PC-3 (cell line): ENCODE measurements at regions not wholly inside any gene's neighbourhood (a gene's known extent, or its start where the extent isn't known, plus 50 kb on each side); places are given as distances from the start of the nearest gene placed in this dataset.

Experiments
- ATAC-seq: fragments of 200-7000 bp; cut with Tn5 transposase; 2 replicates; pipeline ENCODE4 v1.9.1; 2020; ENCODE audit warnings: mild to moderate bottlenecking, moderate library complexity
- BruUV-seq: library from RNA; stranded (reverse); fragments of 400-500 nt; replicated peaks from 2 replicates; lab custom pipeline; 2021; lab: Mats Ljungman, UMichigan
- CTCF ChIA-PET: fragments of 300-600 bp; sonication (Branson Sonifier 250); formaldehyde crosslinking; loops from one replicate; lab custom pipeline; 2022; ENCODE audit warnings: antibody characterized with exemption; lab: Charles Lee
- POLR2A ChIA-PET: fragments of 300-600 bp; sonication (Branson Sonifier 250); formaldehyde crosslinking; loops from one replicate; lab custom pipeline; 2022; ENCODE audit warnings: antibody characterized with exemption; ENCODE audit not compliant: unreplicated experiment; lab: Charles Lee
- DNase-seq: peaks from one replicate; pipeline ENCODE4 v3.0.0-alpha.2; 2015
- H2AFZ ChIP-seq: fragments of 300-600 bp; sonication (generic); 2 replicates; pipeline ENCODE4 v1.6.0; 2016; ENCODE audit warnings: antibody characterized with exemption, low read length
- H3F3A ChIP-seq: fragments of 300-600 bp; sonication (generic); one replicate; pipeline ENCODE4 v1.6.0; 2017; ENCODE audit warnings: antibody characterized with exemption, low read length, control low read depth, mild to moderate bottlenecking; ENCODE audit not compliant: unreplicated experiment
- H3K27ac ChIP-seq: fragments of 300-600 bp; sonication (generic); 2 replicates; pipeline ENCODE4 v1.5.1; 2016; ENCODE audit warnings: mild to moderate bottlenecking, low read length
- H3K27me3 ChIP-seq: fragments of 300-600 bp; sonication (generic); 2 replicates; pipeline ENCODE4 v1.6.1; 2016; ENCODE audit warnings: low read length, mixed read lengths
- H3K36me3 ChIP-seq: fragments of 300-600 bp; sonication (generic); 2 replicates; pipeline ENCODE4 v1.6.1; 2016; ENCODE audit warnings: low read depth, mixed run types, low read length, mixed read lengths
- H3K4me1 ChIP-seq: fragments of 300-600 bp; sonication (generic); 2 replicates; pipeline ENCODE4 v1.5.1; 2016; ENCODE audit warnings: low read length; ENCODE audit not compliant: insufficient read depth
- H3K4me2 ChIP-seq: fragments of 300-600 bp; sonication (generic); 2 replicates; pipeline ENCODE4 v1.6.0; 2016; ENCODE audit warnings: low read length
- H3K4me3 ChIP-seq: fragments of 300-600 bp; sonication (generic); 2 replicates; pipeline ENCODE4 v1.5.1; 2016; ENCODE audit warnings: mild to moderate bottlenecking, low read length, mixed read lengths
- H3K79me2 ChIP-seq: fragments of 300-600 bp; sonication (generic); 2 replicates; pipeline ENCODE4 v1.6.1; 2017; ENCODE audit warnings: low read length, mixed read lengths
- H3K9ac ChIP-seq: fragments of 300-600 bp; sonication (generic); 2 replicates; pipeline ENCODE4 v1.6.0; 2016; ENCODE audit warnings: mild to moderate bottlenecking, low read length
- H3K9me2 ChIP-seq: fragments of 300-600 bp; sonication (generic); replicated peaks from 2 replicates; pipeline ENCODE4 v1.6.1; 2016; ENCODE audit warnings: mixed run types, low read length, mixed read lengths
- H3K9me3 ChIP-seq: fragments of 300-600 bp; sonication (generic); 2 replicates; pipeline ENCODE4 v1.6.1; 2016; ENCODE audit warnings: low read length, mixed read lengths
- H4K20me1 ChIP-seq: fragments of 300-600 bp; sonication (generic); 2 replicates; pipeline ENCODE4 v1.6.1; 2016; ENCODE audit warnings: low read length, mixed read lengths
- CTCF ChIP-seq: fragments of 300-600 bp; sonication (generic); conservative IDR thresholded peaks from 2 replicates; pipeline ENCODE4 v1.5.1; 2017; ENCODE audit warnings: antibody characterized with exemption, low read depth, mild to moderate bottlenecking, low read length
- EZH2 ChIP-seq: fragments of 300-600 bp; sonication (generic); IDR thresholded peaks from one replicate; pipeline ENCODE4 v1.6.1; 2017; ENCODE audit warnings: antibody characterized with exemption, mild to moderate bottlenecking, low read length; ENCODE audit not compliant: unreplicated experiment
- EZH2phosphoT487 ChIP-seq: fragments of 300-600 bp; sonication (generic); IDR thresholded peaks from 2 replicates; pipeline ENCODE4 v1.6.1; 2018; ENCODE audit warnings: mild to moderate bottlenecking, antibody characterized with exemption, low read length, borderline replicate concordance
- intact Hi-C: fragments of 100-400 bp; cut with micrococcal nuclease; formaldehyde crosslinking; loops from 2 replicates; pipeline ENCODE4 v1.9.0; 2023

GRCh38 chr3:20462723-20463122 is 276.7 kb upstream of the SGO1 start:
- Histone ChIP-seq H4K20me1 (no peaks in the 10 kb centered on the region), H3K27ac (no peak overlapping the region), H3K4me3 (no peak overlapping the region), H2AFZ (no peak overlapping the region), H3K9me2 (no peaks in the 10 kb centered on the region), H3K4me1 (no peaks in the 10 kb centered on the region), H3K27me3 (no peaks in the 10 kb centered on the region), H3K4me2 (no peak overlapping the region), H3K9ac (no peak overlapping the region), H3K36me3 (no peaks in the 10 kb centered on the region), H3K9me3 (0 out of 2 replicates have a peak, but pooled peaks cover 9% of the 10 kb centered on the region), H3F3A (no peaks in the 10 kb centered on the region), H3K79me2 (no peaks in the 10 kb centered on the region)
- ChIA-PET POLR2A (no interaction called here), CTCF (no interaction called here)
- ATAC-seq: no peak
- intact Hi-C loops: no loop called here
- no peak for DNase-seq
- no peak for TF ChIP-seq EZH2phosphoT487
- no peak for TF ChIP-seq EZH2
- no peak for TF ChIP-seq CTCF
- BruUV-seq: no TSS peak

GRCh38 chr3:20462226-20462625 is 276.2 kb upstream of the SGO1 start:
- no peaks in the 10 kb centered on the region for H3K27me3 ChIP-seq
- POLR2A ChIA-PET: no interaction called here
- H2AFZ ChIP-seq: no peak overlapping the region
- H3K4me3 ChIP-seq: no peak overlapping the region
- H3K9me3 ChIP-seq: 0 out of 2 replicates have a peak, but pooled peaks cover 8% of the 10 kb centered on the region
- no peak overlapping the region for H3K9ac ChIP-seq
- H3K4me1 ChIP-seq: no peaks in the 10 kb centered on the region
- BruUV-seq: no TSS peak
- no peaks in the 10 kb centered on the region for H4K20me1 ChIP-seq
- no peaks in the 10 kb centered on the region for H3F3A ChIP-seq
- no peaks in the 10 kb centered on the region for H3K9me2 ChIP-seq
- no peak overlapping the region for H3K27ac ChIP-seq
- ATAC-seq (no peak), DNase-seq (no peak)
- no peaks in the 10 kb centered on the region for H3K79me2 ChIP-seq
- TF ChIP-seq CTCF: no peak
- TF ChIP-seq EZH2phosphoT487: no peak
- TF ChIP-seq EZH2: no peak
- CTCF ChIA-PET: no interaction called here
- no peaks in the 10 kb centered on the region for H3K36me3 ChIP-seq
- H3K4me2 ChIP-seq: no peak overlapping the region
- intact Hi-C loops: no loop called here

- no TSS peak for BruUV-seq
These were observed 273.1 kb upstream of the SGO1 start for GRCh38 chr3:20458994-20459716.

More at GRCh38 chr3:20458994-20459716, 273.1 kb upstream of the SGO1 start:
- Histone ChIP-seq H2AFZ (no peak overlapping the region), H3K4me2 (no peak overlapping the region), H3K9me3 (peaks cover 11% of the 10 kb centered on the region), H3K79me2 (no peaks in the 10 kb centered on the region), H3K27me3 (no peaks in the 10 kb centered on the region), H3K4me3 (no peak overlapping the region), H3K9ac (no peak overlapping the region), H3K27ac (no peak overlapping the region), H3F3A (no peaks in the 10 kb centered on the region), H3K4me1 (no peaks in the 10 kb centered on the region), H3K9me2 (no peaks in the 10 kb centered on the region), H3K36me3 (no peaks in the 10 kb centered on the region), H4K20me1 (no peaks in the 10 kb centered on the region)
- no peak for DNase-seq
- no peak for ATAC-seq
- no peak for TF ChIP-seq CTCF
- intact Hi-C loops: no loop called here
- POLR2A ChIA-PET: no interaction called here
- CTCF ChIA-PET: no interaction called here
